A673 (cell line): ENCODE measurements at regions not wholly inside any gene's neighbourhood (a gene's known extent, or its start where the extent isn't known, plus 50 kb on each side); places are given as distances from the start of the nearest gene placed in this dataset.

Experiments
- BruUV-seq: library from RNA; stranded (reverse); fragments of 400-500 nt; replicated peaks from 2 replicates; lab custom pipeline; 2021; lab: Mats Ljungman, UMichigan
- CTCF ChIA-PET: fragments of 300-600 bp; sonication (Branson Sonifier 250); formaldehyde crosslinking; loops from one replicate; lab custom pipeline; 2022; ENCODE audit warnings: antibody characterized with exemption; lab: Charles Lee
- POLR2A ChIA-PET: fragments of 300-600 bp; sonication (Branson Sonifier 250); formaldehyde crosslinking; loops from one replicate; lab custom pipeline; 2022; ENCODE audit warnings: antibody characterized with exemption; ENCODE audit not compliant: low non-redundant PET; lab: Charles Lee
- DNase-seq: peaks from one replicate; pipeline ENCODE4 v3.0.0-alpha.2; 2015; ENCODE audit warnings: low spot score
- H3K27ac ChIP-seq: fragments of 200-600 bp; sonication (generic); 2 replicates; pipeline ENCODE4 v1.5.1; 2016; ENCODE audit warnings: mixed run types, low read depth, mild to moderate bottlenecking, mixed read lengths, antibody characterized with exemption, low read length; ENCODE audit not compliant: poor library complexity, severe bottlenecking
- H3K27me3 ChIP-seq: fragments of 200-600 bp; sonication (generic); replicated peaks from 2 replicates; pipeline ENCODE4 v1.6.1; 2017; ENCODE audit warnings: mixed run types, low read depth, mild to moderate bottlenecking, mixed read lengths, antibody characterized with exemption, low read length; ENCODE audit not compliant: insufficient read depth, poor library complexity
- H3K36me3 ChIP-seq: fragments of 200-600 bp; sonication (generic); 2 replicates; pipeline ENCODE4 v1.6.1; 2016; ENCODE audit warnings: mixed run types, mild to moderate bottlenecking, mixed read lengths, antibody characterized with exemption, low read length; ENCODE audit not compliant: insufficient read depth, poor library complexity, severe bottlenecking
- H3K4me1 ChIP-seq: fragments of 200-600 bp; sonication (generic); 2 replicates; pipeline ENCODE4 v1.6.1; 2017; ENCODE audit warnings: mixed run types, mild to moderate bottlenecking, mixed read lengths, antibody characterized with exemption, low read length; ENCODE audit not compliant: insufficient read depth, poor library complexity, severe bottlenecking
- H3K4me3 ChIP-seq: fragments of 200-600 bp; sonication (generic); 2 replicates; pipeline ENCODE4 v1.5.1; 2016; ENCODE audit warnings: low read depth, mixed run types, mild to moderate bottlenecking, mixed read lengths, low read length; ENCODE audit not compliant: poor library complexity, severe bottlenecking
- H3K9me3 ChIP-seq: fragments of 200-600 bp; sonication (generic); 2 replicates; pipeline ENCODE4 v1.6.1; 2016; ENCODE audit warnings: mixed run types, low read depth, mild to moderate bottlenecking, mixed read lengths, antibody characterized with exemption, low read length; ENCODE audit not compliant: poor library complexity, severe bottlenecking
- EZH2 ChIP-seq: fragments of 200-600 bp; sonication (generic); IDR thresholded peaks from 2 replicates; pipeline ENCODE4 v1.6.1; 2017; ENCODE audit warnings: borderline replicate concordance, low read depth, mild to moderate bottlenecking, mixed read lengths, antibody characterized with exemption, low read length; ENCODE audit not compliant: poor library complexity, severe bottlenecking
- intact Hi-C: fragments of 100-400 bp; cut with micrococcal nuclease; formaldehyde crosslinking; loops from one replicate; pipeline ENCODE4 v1.10.0; 2022; ENCODE audit not compliant: unreplicated experiment
- TF ChIP-seq, protein P1 (sequence below): fragments of 300-800, 200-600 bp; sonication (generic); conservative IDR thresholded peaks from 2 replicates; pipeline ENCODE4 v1.5.1; 2017; ENCODE audit warnings: low read depth, mild to moderate bottlenecking, antibody characterized with exemption, low read length, moderate library complexity, mixed read lengths

GRCh38 chr2:61774351-61774750 is 79.5 kb downstream of the FAM161A start:
- no peak overlapping the region for H3K27ac ChIP-seq
- H3K4me3 ChIP-seq, result no peak overlapping the region
- POLR2A ChIA-PET, result no interaction called here
- TF ChIP-seq EZH2, result no peak
- TF ChIP-seq, protein P1, sequence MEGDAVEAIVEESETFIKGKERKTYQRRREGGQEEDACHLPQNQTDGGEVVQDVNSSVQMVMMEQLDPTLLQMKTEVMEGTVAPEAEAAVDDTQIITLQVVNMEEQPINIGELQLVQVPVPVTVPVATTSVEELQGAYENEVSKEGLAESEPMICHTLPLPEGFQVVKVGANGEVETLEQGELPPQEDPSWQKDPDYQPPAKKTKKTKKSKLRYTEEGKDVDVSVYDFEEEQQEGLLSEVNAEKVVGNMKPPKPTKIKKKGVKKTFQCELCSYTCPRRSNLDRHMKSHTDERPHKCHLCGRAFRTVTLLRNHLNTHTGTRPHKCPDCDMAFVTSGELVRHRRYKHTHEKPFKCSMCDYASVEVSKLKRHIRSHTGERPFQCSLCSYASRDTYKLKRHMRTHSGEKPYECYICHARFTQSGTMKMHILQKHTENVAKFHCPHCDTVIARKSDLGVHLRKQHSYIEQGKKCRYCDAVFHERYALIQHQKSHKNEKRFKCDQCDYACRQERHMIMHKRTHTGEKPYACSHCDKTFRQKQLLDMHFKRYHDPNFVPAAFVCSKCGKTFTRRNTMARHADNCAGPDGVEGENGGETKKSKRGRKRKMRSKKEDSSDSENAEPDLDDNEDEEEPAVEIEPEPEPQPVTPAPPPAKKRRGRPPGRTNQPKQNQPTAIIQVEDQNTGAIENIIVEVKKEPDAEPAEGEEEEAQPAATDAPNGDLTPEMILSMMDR, result no peak
- no peaks in the 10 kb centered on the region for H3K36me3 ChIP-seq
- H3K4me1 ChIP-seq, result no peaks in the 10 kb centered on the region
- no peaks in the 10 kb centered on the region for H3K9me3 ChIP-seq
- H3K27me3 ChIP-seq, result no peaks in the 10 kb centered on the region
- no peak for DNase-seq
- no TSS peak for BruUV-seq
- intact Hi-C loops, result no loop called here
- CTCF ChIA-PET, result no interaction called here

DNA sequence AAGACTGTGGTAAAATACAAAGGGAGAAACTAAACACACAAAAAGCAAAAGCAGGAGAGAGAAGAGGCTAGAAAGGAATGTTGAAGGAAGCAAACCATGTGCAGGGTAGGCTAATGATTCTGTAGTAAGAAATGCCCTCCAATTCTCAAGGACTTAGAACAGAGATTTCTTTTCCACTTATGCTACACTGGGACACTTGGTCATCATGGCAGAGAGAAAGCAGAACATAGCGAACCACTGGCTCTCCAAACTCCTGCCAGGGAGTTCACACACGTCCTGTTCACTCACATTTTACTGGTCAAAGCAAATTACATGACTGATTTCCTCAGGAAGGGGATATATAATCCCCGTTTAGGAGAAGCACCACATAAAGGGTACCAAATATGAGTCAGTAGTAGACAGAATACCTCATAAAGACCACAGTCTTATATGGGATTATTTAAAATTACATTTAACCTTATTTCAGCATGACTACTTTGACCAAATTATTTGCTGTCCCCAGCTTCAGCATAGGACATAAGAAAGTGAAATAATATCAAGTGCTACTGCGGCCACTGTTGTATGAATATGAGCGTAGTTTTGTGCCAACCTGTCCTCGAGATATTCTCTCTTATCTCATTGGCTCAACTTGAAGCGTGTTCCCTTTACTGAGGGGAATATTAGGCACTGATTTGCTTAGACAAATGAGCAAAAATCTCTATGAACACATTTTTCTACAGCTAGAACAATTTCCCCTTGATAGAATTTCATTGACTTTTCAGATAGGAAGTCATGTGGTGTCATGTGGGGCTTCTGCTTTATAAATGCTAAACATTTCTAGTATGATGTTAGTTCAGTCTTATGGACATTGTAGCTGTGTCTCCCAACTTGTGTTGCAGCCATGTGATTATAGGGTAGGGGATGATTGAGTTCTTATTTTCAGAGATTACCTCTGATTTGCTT is 81.7 kb downstream of the FAM161A start:
- POLR2A ChIA-PET, result no interaction called here

DNA sequence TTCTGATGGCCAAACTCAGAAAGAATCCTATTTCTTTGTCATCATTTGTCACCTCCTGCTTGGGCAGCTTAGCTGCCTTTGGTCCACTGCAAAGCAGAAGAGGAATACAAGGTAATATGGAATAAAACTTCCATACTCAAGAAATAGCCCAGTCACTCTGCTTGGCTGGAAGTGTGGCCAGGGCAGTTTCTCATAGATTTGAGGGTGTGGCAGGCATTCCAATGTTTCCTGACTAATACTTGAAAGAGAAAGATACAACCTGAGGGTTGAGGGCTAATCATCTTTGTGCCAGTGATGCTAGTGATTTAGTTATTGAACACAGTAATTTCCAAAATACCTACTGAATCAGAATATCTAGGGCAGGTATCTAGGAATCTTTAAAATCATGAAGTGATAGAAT is 83.1 kb downstream of the FAM161A start:
- Histone ChIP-seq H3K27ac (no peak overlapping the region), H3K36me3 (no peaks in the 10 kb centered on the region), H3K9me3 (no peaks in the 10 kb centered on the region), H3K4me1 (no peaks in the 10 kb centered on the region), H3K4me3 (no peak overlapping the region), H3K27me3 (no peaks in the 10 kb centered on the region)
- intact Hi-C loops, result no loop called here
- BruUV-seq, result no TSS peak
- TF ChIP-seq, protein P1, result no peak
- no peak for TF ChIP-seq EZH2
- POLR2A ChIA-PET, result no interaction called here
- CTCF ChIA-PET, result no interaction called here
- no peak for DNase-seq

More for the DNA sequence above, 81.7 kb downstream of the FAM161A start:
- Histone ChIP-seq H3K27ac (no peak overlapping the region), H3K9me3 (no peaks in the 10 kb centered on the region), H3K4me3 (no peak overlapping the region), H3K27me3 (no peaks in the 10 kb centered on the region), H3K4me1 (no peaks in the 10 kb centered on the region), H3K36me3 (no peaks in the 10 kb centered on the region)
- BruUV-seq, result no TSS peak
- intact Hi-C loops, result no loop called here
- CTCF ChIA-PET, result no interaction called here
- no peak for DNase-seq
- no peak for TF ChIP-seq EZH2
